OCI-LY3 (cell line): ENCODE measurements at regions not wholly inside any gene's neighbourhood (a gene's known extent, or its start where the extent isn't known, plus 50 kb on each side); places are given as distances from the start of the nearest gene placed in this dataset.

Experiments used
- EZH2phosphoT487 ChIP-seq: fragments of 200-600 bp; shearing (Covaris generic); IDR thresholded peaks from 2 replicates; pipeline ENCODE4 v1.6.1; 2018; ENCODE audit warnings: antibody characterized with exemption, mixed run types, low read depth
- TF ChIP-seq, protein P1 (sequence below): fragments of 200-600, 300-600 bp; sonication (generic); IDR thresholded peaks from 2 replicates; pipeline ENCODE4 v1.5.1; 2014; ENCODE audit warnings: antibody characterized with exemption, low read length, low read depth

DNA sequence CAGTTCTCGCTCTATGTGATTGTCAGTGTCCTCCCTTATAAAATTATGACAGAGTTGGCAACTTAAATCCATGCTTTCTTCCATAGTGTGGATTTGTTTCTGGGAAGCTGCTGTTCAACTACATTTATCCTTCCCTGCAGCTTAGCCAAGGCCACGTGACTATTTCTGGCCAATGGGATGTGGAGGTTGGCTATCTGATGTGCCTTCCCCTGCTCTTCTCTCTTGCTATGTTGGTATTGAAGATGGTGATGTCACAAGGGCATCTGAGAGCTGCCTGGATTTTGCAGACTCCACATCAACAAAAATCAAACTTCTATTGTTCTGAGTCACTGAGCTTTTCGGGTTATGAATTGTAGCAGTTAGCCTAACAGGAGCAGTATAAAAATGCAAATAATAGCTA lies 164.9 kb upstream of the RHOBTB1 start:
- TF ChIP-seq, protein P1, sequence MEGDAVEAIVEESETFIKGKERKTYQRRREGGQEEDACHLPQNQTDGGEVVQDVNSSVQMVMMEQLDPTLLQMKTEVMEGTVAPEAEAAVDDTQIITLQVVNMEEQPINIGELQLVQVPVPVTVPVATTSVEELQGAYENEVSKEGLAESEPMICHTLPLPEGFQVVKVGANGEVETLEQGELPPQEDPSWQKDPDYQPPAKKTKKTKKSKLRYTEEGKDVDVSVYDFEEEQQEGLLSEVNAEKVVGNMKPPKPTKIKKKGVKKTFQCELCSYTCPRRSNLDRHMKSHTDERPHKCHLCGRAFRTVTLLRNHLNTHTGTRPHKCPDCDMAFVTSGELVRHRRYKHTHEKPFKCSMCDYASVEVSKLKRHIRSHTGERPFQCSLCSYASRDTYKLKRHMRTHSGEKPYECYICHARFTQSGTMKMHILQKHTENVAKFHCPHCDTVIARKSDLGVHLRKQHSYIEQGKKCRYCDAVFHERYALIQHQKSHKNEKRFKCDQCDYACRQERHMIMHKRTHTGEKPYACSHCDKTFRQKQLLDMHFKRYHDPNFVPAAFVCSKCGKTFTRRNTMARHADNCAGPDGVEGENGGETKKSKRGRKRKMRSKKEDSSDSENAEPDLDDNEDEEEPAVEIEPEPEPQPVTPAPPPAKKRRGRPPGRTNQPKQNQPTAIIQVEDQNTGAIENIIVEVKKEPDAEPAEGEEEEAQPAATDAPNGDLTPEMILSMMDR: no peak
- TF ChIP-seq EZH2phosphoT487: no peak
